ENCODE measurements at regions not wholly inside any gene's neighbourhood (a gene's known extent, or its start where the extent isn't known, plus 50 kb on each side); places are given as distances from the start of the nearest gene placed in this dataset.
"Not testable (repeated sequence)": the region's sequence is repeated elsewhere in the genome, so short reads cannot be mapped to it uniquely, and the experiment has no call there.

- TF ChIP-seq GABPA (IDR thresholded peaks at IDR 0.05; ENCODE audit: low read depth) (no peak), SPI1 (IDR thresholded peaks at IDR 0.05; ENCODE audit: borderline replicate concordance, low read depth) (no peak), POLR2AphosphoS5 (IDR thresholded peaks at IDR 0.05; ENCODE audit: low read depth) (no peak), REST (IDR thresholded peaks at IDR 0.05; ENCODE audit: insufficient replicate concordance, low read depth) (no peak)
- TF ChIP-seq, protein P1, sequence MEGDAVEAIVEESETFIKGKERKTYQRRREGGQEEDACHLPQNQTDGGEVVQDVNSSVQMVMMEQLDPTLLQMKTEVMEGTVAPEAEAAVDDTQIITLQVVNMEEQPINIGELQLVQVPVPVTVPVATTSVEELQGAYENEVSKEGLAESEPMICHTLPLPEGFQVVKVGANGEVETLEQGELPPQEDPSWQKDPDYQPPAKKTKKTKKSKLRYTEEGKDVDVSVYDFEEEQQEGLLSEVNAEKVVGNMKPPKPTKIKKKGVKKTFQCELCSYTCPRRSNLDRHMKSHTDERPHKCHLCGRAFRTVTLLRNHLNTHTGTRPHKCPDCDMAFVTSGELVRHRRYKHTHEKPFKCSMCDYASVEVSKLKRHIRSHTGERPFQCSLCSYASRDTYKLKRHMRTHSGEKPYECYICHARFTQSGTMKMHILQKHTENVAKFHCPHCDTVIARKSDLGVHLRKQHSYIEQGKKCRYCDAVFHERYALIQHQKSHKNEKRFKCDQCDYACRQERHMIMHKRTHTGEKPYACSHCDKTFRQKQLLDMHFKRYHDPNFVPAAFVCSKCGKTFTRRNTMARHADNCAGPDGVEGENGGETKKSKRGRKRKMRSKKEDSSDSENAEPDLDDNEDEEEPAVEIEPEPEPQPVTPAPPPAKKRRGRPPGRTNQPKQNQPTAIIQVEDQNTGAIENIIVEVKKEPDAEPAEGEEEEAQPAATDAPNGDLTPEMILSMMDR (IDR thresholded peaks at IDR 0.05; ENCODE audit: insufficient read depth, low read length): no peak
- H3K27me3 ChIP-seq (ENCODE audit: insufficient read depth, poor library complexity, severe bottlenecking): no peaks in the 10 kb centered on the region
- DNase-seq (ENCODE audit: low read depth in 1 of 2, low spot score in 1 of 2): no peak
- H3K4me3 ChIP-seq (replicated peaks; ENCODE audit: insufficient read depth, low read length): no peak overlapping the region
- H3K27ac ChIP-seq (replicated peaks): no peak overlapping the region
These were observed 742.9 kb downstream of the DHX35 start for GRCh38 chr20:39705032-39705431.

- not testable (repeated sequence) for H3K4me3 ChIP-seq (replicated peaks; ENCODE audit: insufficient read depth, low read length); DNase-seq (ENCODE audit: low read depth in 1 of 2, low spot score in 1 of 2); H3K27ac ChIP-seq (replicated peaks); H3K27me3 ChIP-seq (ENCODE audit: insufficient read depth, poor library complexity, severe bottlenecking)
These were observed 741.2 kb downstream of the DHX35 start for GRCh38 chr20:39703357-39703756.

DNA sequence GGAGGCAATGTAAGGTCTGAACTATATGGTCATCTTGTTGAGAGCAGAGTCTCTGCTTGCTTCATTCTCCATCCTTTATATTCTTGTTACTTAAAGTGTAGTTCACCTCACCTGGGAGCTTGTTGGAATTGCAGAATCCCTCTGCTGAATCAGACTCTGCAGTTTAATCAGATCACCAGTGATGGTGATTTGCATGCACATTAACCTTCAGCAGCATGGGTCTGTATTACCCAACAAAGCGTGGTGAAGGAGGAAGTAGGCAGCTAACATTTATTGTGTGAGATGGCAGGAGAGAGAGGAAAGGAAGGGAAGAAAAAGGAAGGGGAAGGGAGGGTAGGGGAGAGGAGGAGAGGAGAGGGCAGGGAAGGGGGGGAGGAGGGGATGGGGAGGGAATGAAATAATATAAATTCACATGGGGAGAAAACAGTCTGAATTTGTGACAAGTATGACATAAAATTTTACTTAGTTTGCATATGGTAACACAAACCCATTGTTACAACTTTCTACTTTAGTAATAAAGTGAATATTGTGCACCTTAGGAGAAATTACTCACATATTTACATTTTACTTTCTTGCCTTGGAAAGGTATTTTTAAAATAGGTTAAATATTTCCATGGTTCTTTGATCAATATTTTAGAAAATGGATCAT, 740.7 kb downstream of the DHX35 start:
- no peaks in the 10 kb centered on the region for H3K27me3 ChIP-seq (ENCODE audit: insufficient read depth, poor library complexity, severe bottlenecking)
- no peak overlapping the region for H3K27ac ChIP-seq (replicated peaks)
- TF ChIP-seq GABPA (IDR thresholded peaks at IDR 0.05; ENCODE audit: low read depth) (no peak), SPI1 (IDR thresholded peaks at IDR 0.05; ENCODE audit: borderline replicate concordance, low read depth) (no peak), POLR2AphosphoS5 (IDR thresholded peaks at IDR 0.05; ENCODE audit: low read depth) (no peak), REST (IDR thresholded peaks at IDR 0.05; ENCODE audit: insufficient replicate concordance, low read depth) (no peak)
- TF ChIP-seq, protein P1 (IDR thresholded peaks at IDR 0.05; ENCODE audit: insufficient read depth, low read length): no peak
- no peak for DNase-seq (ENCODE audit: low read depth in 1 of 2, low spot score in 1 of 2)
- no peak overlapping the region for H3K4me3 ChIP-seq (replicated peaks; ENCODE audit: insufficient read depth, low read length)

DNA sequence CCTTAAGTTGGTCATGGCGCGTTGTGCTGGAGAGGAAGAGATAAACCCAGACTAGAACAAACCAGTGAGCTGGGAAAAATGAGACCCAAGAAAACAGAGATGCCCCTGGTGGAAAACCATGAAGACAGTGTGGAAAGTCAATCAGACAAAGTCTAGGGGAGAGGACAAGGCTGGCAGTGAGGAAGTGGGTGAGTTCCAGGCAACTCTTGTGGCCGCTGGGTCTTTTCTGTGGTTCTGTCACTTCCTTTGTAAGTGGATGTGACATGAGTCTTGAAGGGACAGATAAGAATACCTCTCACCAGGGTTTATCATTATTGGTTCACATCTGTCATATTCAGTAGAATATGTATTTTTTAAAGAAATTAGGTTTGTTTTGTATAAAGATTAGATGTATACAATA, 738.4 kb downstream of the DHX35 start:
- no peaks in the 10 kb centered on the region for H3K27me3 ChIP-seq (ENCODE audit: insufficient read depth, poor library complexity, severe bottlenecking)
- no peak overlapping the region for H3K27ac ChIP-seq (replicated peaks)
- H3K4me3 ChIP-seq (replicated peaks; ENCODE audit: insufficient read depth, low read length): no peak overlapping the region
- peak in 1 of 2 experiments; percentile 10 for DNase-seq (ENCODE audit: low read depth in 1 of 2, low spot score in 1 of 2)
- TF ChIP-seq REST (IDR thresholded peaks at IDR 0.05; ENCODE audit: insufficient replicate concordance, low read depth) (no peak), SPI1 (IDR thresholded peaks at IDR 0.05; ENCODE audit: borderline replicate concordance, low read depth) (peak; percentile 60; the same call in 1 of the 2 replicates), GABPA (IDR thresholded peaks at IDR 0.05; ENCODE audit: low read depth) (no peak), POLR2AphosphoS5 (IDR thresholded peaks at IDR 0.05; ENCODE audit: low read depth) (no peak)
- TF ChIP-seq, protein P1 (IDR thresholded peaks at IDR 0.05; ENCODE audit: insufficient read depth, low read length): no peak
